ENCODE measurements at regions not wholly inside any gene's neighbourhood (a gene's known extent, or its start where the extent isn't known, plus 50 kb on each side); places are given as distances from the start of the nearest gene placed in this dataset.
A peak's percentile ranks its signal among the peaks of the same experiment; 100 is the strongest.

DNA sequence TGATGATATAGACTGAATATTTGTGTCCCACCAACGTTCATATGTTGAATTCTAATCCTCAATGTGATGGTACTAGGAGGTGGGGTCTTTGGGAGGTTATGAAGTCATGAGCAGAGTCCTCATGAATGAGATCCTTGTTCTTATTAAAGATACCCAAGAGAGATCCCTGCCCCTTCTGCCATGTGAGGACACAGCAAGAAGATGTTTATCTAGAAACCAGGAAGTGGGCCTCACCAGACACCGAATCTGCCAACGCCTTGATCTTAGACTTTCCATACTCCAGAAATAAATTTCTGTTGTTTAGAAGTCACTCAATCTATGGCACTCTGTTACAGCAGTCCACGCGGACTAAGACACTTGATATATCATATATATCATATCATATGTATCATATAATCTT is 67.7 kb upstream of the GCM1 start:
- TF ChIP-seq CTCF (IDR thresholded peaks at IDR 0.05; ENCODE audit: low read depth, low read length) (no peak), EZH2phosphoT487 (IDR thresholded peaks at IDR 0.05; ENCODE audit: low read depth) (no peak)
- H3K36me3 ChIP-seq (replicated peaks; ENCODE audit: low read depth, low read length): peaks cover 4% of the 10 kb centered on the region
- H3K9me3 ChIP-seq (ENCODE audit: insufficient read depth, low read length): no peaks in the 10 kb centered on the region
- H3K4me2 ChIP-seq (ENCODE audit: low read length): no peak overlapping the region; the same call in 1 of the 2 replicates
- H4K20me1 ChIP-seq (ENCODE audit: insufficient read depth, low read length): no peaks in the 10 kb centered on the region
- no peaks in the 10 kb centered on the region for H3K79me2 ChIP-seq (ENCODE audit: low read length)
- no peak overlapping the region for H3K27ac ChIP-seq (ENCODE audit: low read length)
- no peak overlapping the region for H3K9ac ChIP-seq (ENCODE audit: low read length)
- peak overlapping the region; percentile 62 for H2AFZ ChIP-seq (ENCODE audit: low read depth, low read length)
- peaks cover 9% of the 10 kb centered on the region for H3K4me1 ChIP-seq (ENCODE audit: low read length)
- H3K4me3 ChIP-seq (ENCODE audit: low read length): no peak overlapping the region
- peaks cover 10% of the 10 kb centered on the region; the same call in 1 of the 2 replicates for H3K27me3 ChIP-seq (ENCODE audit: low read depth, low read length)

DNA sequence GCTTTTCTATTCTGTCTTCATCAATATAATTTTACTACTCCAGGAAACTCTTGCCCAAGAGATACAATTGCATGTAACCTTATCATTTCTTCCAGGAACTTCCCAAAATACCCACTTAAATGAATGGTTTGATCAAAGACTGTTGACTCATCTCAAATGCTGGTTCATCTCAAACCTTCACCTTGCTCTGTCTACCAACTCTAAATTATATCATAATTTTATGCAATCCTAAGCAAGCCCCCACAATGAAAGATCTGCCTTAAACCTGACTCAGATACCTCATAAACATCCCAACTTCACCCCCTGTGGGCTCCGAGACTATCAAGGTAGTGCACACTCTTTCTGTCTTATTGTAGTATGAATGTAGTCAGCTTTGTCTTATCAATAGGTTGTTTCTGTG is 65.5 kb upstream of the GCM1 start:
- Histone ChIP-seq H3K27me3 (ENCODE audit: low read depth, low read length) (peaks cover 26% of the 10 kb centered on the region; the same call in 1 of the 2 replicates), H4K20me1 (ENCODE audit: insufficient read depth, low read length) (no peaks in the 10 kb centered on the region), H3K4me1 (ENCODE audit: low read length) (peaks cover 9% of the 10 kb centered on the region), H3K36me3 (replicated peaks; ENCODE audit: low read depth, low read length) (peaks cover 4% of the 10 kb centered on the region), H3K4me3 (ENCODE audit: low read length) (no peak overlapping the region), H3K27ac (ENCODE audit: low read length) (no peak overlapping the region), H3K4me2 (ENCODE audit: low read length) (no peak overlapping the region), H3K9ac (ENCODE audit: low read length) (no peak overlapping the region), H3K9me3 (ENCODE audit: insufficient read depth, low read length) (no peaks in the 10 kb centered on the region), H3K79me2 (ENCODE audit: low read length) (no peaks in the 10 kb centered on the region), H2AFZ (ENCODE audit: low read depth, low read length) (no peak overlapping the region)
- TF ChIP-seq EZH2phosphoT487 (IDR thresholded peaks at IDR 0.05; ENCODE audit: low read depth) (no peak), CTCF (IDR thresholded peaks at IDR 0.05; ENCODE audit: low read depth, low read length) (no peak)

DNA sequence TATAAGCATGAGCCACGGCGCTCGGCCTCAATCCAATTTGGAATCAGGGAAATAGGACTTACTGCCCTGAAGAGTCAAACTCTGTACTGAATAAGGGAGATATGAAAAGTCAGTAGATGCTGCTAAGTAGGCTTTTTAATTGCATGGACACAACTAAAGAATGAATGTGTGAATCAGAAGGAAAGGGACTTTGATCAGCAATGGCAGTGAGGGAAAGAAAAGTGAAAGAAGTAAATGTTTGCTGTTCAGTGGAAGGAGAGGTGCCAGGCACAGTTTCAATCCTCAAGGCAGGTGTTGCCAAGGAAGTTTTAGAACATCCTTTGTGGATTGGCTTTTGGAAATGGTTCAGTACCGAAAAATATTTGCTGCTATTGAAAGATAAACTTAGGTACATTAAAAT is 62.2 kb upstream of the GCM1 start:
- Histone ChIP-seq H3K79me2 (ENCODE audit: low read length) (no peaks in the 10 kb centered on the region), H4K20me1 (ENCODE audit: insufficient read depth, low read length) (no peaks in the 10 kb centered on the region), H3K4me3 (ENCODE audit: low read length) (no peak overlapping the region), H3K27me3 (ENCODE audit: low read depth, low read length) (peaks cover 21% of the 10 kb centered on the region; the same call in 1 of the 2 replicates), H3K4me1 (ENCODE audit: low read length) (peaks cover 4% of the 10 kb centered on the region), H2AFZ (ENCODE audit: low read depth, low read length) (no peak overlapping the region), H3K9me3 (ENCODE audit: insufficient read depth, low read length) (no peaks in the 10 kb centered on the region), H3K4me2 (ENCODE audit: low read length) (no peak overlapping the region), H3K27ac (ENCODE audit: low read length) (no peak overlapping the region), H3K9ac (ENCODE audit: low read length) (no peak overlapping the region), H3K36me3 (replicated peaks; ENCODE audit: low read depth, low read length) (no peaks in the 10 kb centered on the region)
- TF ChIP-seq EZH2phosphoT487 (IDR thresholded peaks at IDR 0.05; ENCODE audit: low read depth): no peak
- TF ChIP-seq CTCF (IDR thresholded peaks at IDR 0.05; ENCODE audit: low read depth, low read length): no peak

- H3K4me1 ChIP-seq (ENCODE audit: low read length): peaks cover 14% of the 10 kb centered on the region
- TF ChIP-seq EZH2phosphoT487 (IDR thresholded peaks at IDR 0.05; ENCODE audit: low read depth): no peak
- TF ChIP-seq CTCF (IDR thresholded peaks at IDR 0.05; ENCODE audit: low read depth, low read length): no peak
- H3K9ac ChIP-seq (ENCODE audit: low read length): no peak overlapping the region
- H2AFZ ChIP-seq (ENCODE audit: low read depth, low read length): no peak overlapping the region
- H3K4me3 ChIP-seq (ENCODE audit: low read length): no peak overlapping the region
- H4K20me1 ChIP-seq (ENCODE audit: insufficient read depth, low read length): no peaks in the 10 kb centered on the region
- H3K27me3 ChIP-seq (ENCODE audit: low read depth, low read length): peaks cover 27% of the 10 kb centered on the region; the same call in 1 of the 2 replicates
- H3K27ac ChIP-seq (ENCODE audit: low read length): no peak overlapping the region
- H3K9me3 ChIP-seq (ENCODE audit: insufficient read depth, low read length): no peaks in the 10 kb centered on the region
- no peaks in the 10 kb centered on the region for H3K79me2 ChIP-seq (ENCODE audit: low read length)
- H3K4me2 ChIP-seq (ENCODE audit: low read length): no peak overlapping the region
- no peaks in the 10 kb centered on the region for H3K36me3 ChIP-seq (replicated peaks; ENCODE audit: low read depth, low read length)
These were observed 61.0 kb upstream of the GCM1 start for GRCh38 chr6:53209681-53210080.
